ENCODE measurements at regions not wholly inside any gene's neighbourhood (a gene's known extent, or its start where the extent isn't known, plus 50 kb on each side); places are given as distances from the start of the nearest gene placed in this dataset.

GRCh38 chr18:34033968-34034367 lies 190.7 kb downstream of the NOL4 start:
- DNase-seq (ENCODE audit: low read depth), result no peak
- no peak overlapping the region for H3K4me3 ChIP-seq (ENCODE audit: low read depth, low read length)
- TF ChIP-seq CTCF (IDR thresholded peaks at IDR 0.05; ENCODE audit: insufficient read depth, low read length), result no peak

GRCh38 chr18:34031810-34032209 lies 192.9 kb downstream of the NOL4 start:
- DNase-seq (ENCODE audit: low read depth), result peak; percentile 2
- peak; percentile 30 for TF ChIP-seq CTCF (IDR thresholded peaks at IDR 0.05; ENCODE audit: insufficient read depth, low read length)
- H3K4me3 ChIP-seq (ENCODE audit: low read depth, low read length), result no peak overlapping the region

- TF ChIP-seq CTCF (IDR thresholded peaks at IDR 0.05; ENCODE audit: insufficient read depth, low read length), result no peak
Observed at GRCh38 chr18:34028324-34028723, 196.4 kb downstream of the NOL4 start.

GRCh38 chr18:34025191-34025801 lies 199.4 kb downstream of the NOL4 start:
- no peak overlapping the region for H3K4me3 ChIP-seq (ENCODE audit: low read depth, low read length)
- TF ChIP-seq CTCF (IDR thresholded peaks at IDR 0.05; ENCODE audit: insufficient read depth, low read length), result no peak
- DNase-seq (ENCODE audit: low read depth), result no peak

More at GRCh38 chr18:34028324-34028723, 196.4 kb downstream of the NOL4 start:
- no peak for DNase-seq (ENCODE audit: low read depth)
- no peak overlapping the region for H3K4me3 ChIP-seq (ENCODE audit: low read depth, low read length)

- no peak for DNase-seq (ENCODE audit: low read depth)
Observed at GRCh38 chr18:34023471-34023870, 201.2 kb downstream of the NOL4 start.

GRCh38 chr18:34018336-34018735 lies 206.4 kb downstream of the NOL4 start:
- H3K4me3 ChIP-seq (ENCODE audit: low read depth, low read length), result no peak overlapping the region
- no peak for TF ChIP-seq CTCF (IDR thresholded peaks at IDR 0.05; ENCODE audit: insufficient read depth, low read length)
- DNase-seq (ENCODE audit: low read depth), result no peak

More at GRCh38 chr18:34023471-34023870, 201.2 kb downstream of the NOL4 start:
- no peak for TF ChIP-seq CTCF (IDR thresholded peaks at IDR 0.05; ENCODE audit: insufficient read depth, low read length)
- no peak overlapping the region for H3K4me3 ChIP-seq (ENCODE audit: low read depth, low read length)

- DNase-seq (ENCODE audit: low read depth), result no peak
- TF ChIP-seq CTCF (IDR thresholded peaks at IDR 0.05; ENCODE audit: insufficient read depth, low read length), result no peak
- no peak overlapping the region for H3K4me3 ChIP-seq (ENCODE audit: low read depth, low read length)
Observed at GRCh38 chr18:34003687-34004086, 221.0 kb downstream of the NOL4 start.
